ENCODE measurements at regions not wholly inside any gene's neighbourhood (a gene's known extent, or its start where the extent isn't known, plus 50 kb on each side); places are given as distances from the start of the nearest gene placed in this dataset.

- TF ChIP-seq POLR2A (IDR thresholded peaks at IDR 0.05; ENCODE audit: low read depth, low read length) (no peak), POLR2AphosphoS5 (IDR thresholded peaks at IDR 0.05; ENCODE audit: low read depth, low read length) (no peak), TAF1 (IDR thresholded peaks at IDR 0.05; ENCODE audit: borderline replicate concordance, low read depth, low read length) (no peak)
These were observed 257.0 kb downstream of the ADGRD1 start for GRCh38 chr12:131210506-131211339.

Data from GM12892 (cell line).